ENCODE measurements at regions not wholly inside any gene's neighbourhood (a gene's known extent, or its start where the extent isn't known, plus 50 kb on each side); places are given as distances from the start of the nearest gene placed in this dataset.

GRCh38 chr19:29285187-29285687, 72.3 kb upstream of the UQCRFS1 start:
- 6% methylated on average over 6 of the region's 6 CpGs for WGBS (ENCODE audit: low lambda C conversion rate)
- CTCF ChIA-PET = interaction anchor here (0.6 to 1.4 kb wide), 3 partner anchors 13 to 242 kb away, joined by 3 read pairs; no protein-coding TSS in a partner anchor
- Histone ChIP-seq H3K4me1 (ENCODE audit: control insufficient read depth in 1 of 2, insufficient read depth in 2 of 2, low read depth in 1 of 2, low read length in 1 of 2) (peaks cover 0 to 3% of the 10 kb centered on the region in 2 experiments; a peak in 1 of 4 replicates), H3K36me3 (replicated peaks in 1 of 2; ENCODE audit: control insufficient read depth in 1 of 2, insufficient read depth in 2 of 2, low read length in 1 of 2) (no peaks in the 10 kb centered on the region), H3K4me2 (no peak overlapping the region), H3K27me3 (ENCODE audit: insufficient read depth) (no peaks in the 10 kb centered on the region), H3K79me2 (ENCODE audit: insufficient read depth) (no peaks in the 10 kb centered on the region), H3K4me3 (ENCODE audit: low read depth in 2 of 2, low read length in 1 of 2) (no peak overlapping the region), H3K9me3 (no peaks in the 10 kb centered on the region), H3K9me2 (no peaks in the 10 kb centered on the region), H3K27ac (ENCODE audit: low read depth in 2 of 2, low read length in 1 of 2) (no peak overlapping the region), H4K20me1 (ENCODE audit: insufficient read depth) (no peaks in the 10 kb centered on the region), H3K9ac (no peak overlapping the region), H2AFZ (ENCODE audit: low read depth) (no peak overlapping the region), H3F3A (replicated peaks; ENCODE audit: insufficient read depth) (no peaks in the 10 kb centered on the region)
- DNase-seq = no peak
- TF ChIP-seq RFX5 (IDR thresholded peaks at IDR 0.05; ENCODE audit: low read length) = no peak
- no peak for TF ChIP-seq MAX (IDR thresholded peaks at IDR 0.05; ENCODE audit: low read depth)
- TF ChIP-seq FOSL2 (IDR thresholded peaks at IDR 0.05; ENCODE audit: borderline replicate concordance, low read depth) = no peak
- TF ChIP-seq GABPA (IDR thresholded peaks at IDR 0.05; ENCODE audit: low read depth) = no peak
- POLR2A ChIA-PET = no interaction called here

- TF ChIP-seq CTCF (IDR thresholded peaks at IDR 0.05) (0 out of 2 replicates have a peak, but pooled peaks have one; percentile 10), RAD21 (IDR thresholded peaks at IDR 0.05; ENCODE audit: low read length) (peak; percentile 49), MEF2A (IDR thresholded peaks at IDR 0.05; ENCODE audit: borderline replicate concordance, low read depth) (no peak), EZH2phosphoT487 (IDR thresholded peaks at IDR 0.05; ENCODE audit: borderline replicate concordance, low read depth) (no peak), PBX3 (IDR thresholded peaks at IDR 0.05) (no peak)
- Histone ChIP-seq H3K9me3 (no peaks in the 10 kb centered on the region), H2AFZ (ENCODE audit: low read depth) (no peak overlapping the region), H4K20me1 (ENCODE audit: insufficient read depth) (no peaks in the 10 kb centered on the region), H3K79me2 (ENCODE audit: insufficient read depth) (no peaks in the 10 kb centered on the region), H3K4me1 (ENCODE audit: control insufficient read depth in 1 of 2, insufficient read depth in 2 of 2, low read depth in 1 of 2, low read length in 1 of 2) (peaks cover 0 to 3% of the 10 kb centered on the region in 2 experiments; a peak in 1 of 4 replicates), H3K36me3 (replicated peaks in 1 of 2; ENCODE audit: control insufficient read depth in 1 of 2, insufficient read depth in 2 of 2, low read length in 1 of 2) (no peaks in the 10 kb centered on the region), H3K27ac (ENCODE audit: low read depth in 2 of 2, low read length in 1 of 2) (no peak overlapping the region), H3K4me2 (no peak overlapping the region), H3K9me2 (no peaks in the 10 kb centered on the region), H3K9ac (no peak overlapping the region), H3F3A (replicated peaks; ENCODE audit: insufficient read depth) (no peaks in the 10 kb centered on the region), H3K4me3 (ENCODE audit: low read depth in 2 of 2, low read length in 1 of 2) (no peak overlapping the region; a peak in 1 of 4 replicates), H3K27me3 (ENCODE audit: insufficient read depth) (no peaks in the 10 kb centered on the region)
- ChIA-PET CTCF (interaction anchor here (0.6 to 1.4 kb wide), 3 partner anchors 13 to 242 kb away, joined by 3 read pairs; no protein-coding TSS in a partner anchor), POLR2A (no interaction called here)
- peak; percentile 42 for DNase-seq
- WGBS (ENCODE audit: low lambda C conversion rate) = 3% methylated on average over 5 of the region's 6 CpGs
Measured at GRCh38 chr19:29285878-29286277, 72.9 kb upstream of the UQCRFS1 start.

All from SK-N-SH (cell line).